DOHH2 (cell line): ENCODE measurements at regions not wholly inside any gene's neighbourhood (a gene's known extent, or its start where the extent isn't known, plus 50 kb on each side); places are given as distances from the start of the nearest gene placed in this dataset.

Experiments used
- H3F3A ChIP-seq: fragments of 200-600 bp; sonication (generic), shearing (Covaris generic); 2 replicates; pipeline ENCODE4 v1.6.0; 2016; ENCODE audit warnings: antibody characterized with exemption, mild to moderate bottlenecking; ENCODE audit not compliant: control insufficient read depth, insufficient read depth
- H3K27ac ChIP-seq: fragments of 200-600 bp; sonication (generic); 2 replicates; pipeline ENCODE4 v1.5.1; 2014; ENCODE audit warnings: low read depth, mild to moderate bottlenecking, low read length, moderate library complexity
- H3K27me3 ChIP-seq: fragments of 200-600 bp; sonication (generic); 2 replicates; pipeline ENCODE4 v1.6.1; 2014; ENCODE audit warnings: mild to moderate bottlenecking, low read length, mixed read lengths; ENCODE audit not compliant: control insufficient read depth
- H3K36me3 ChIP-seq: fragments of 200-600 bp; sonication (generic); 2 replicates; pipeline ENCODE4 v1.6.1; 2014; ENCODE audit warnings: mild to moderate bottlenecking, low read length, moderate library complexity, mixed read lengths; ENCODE audit not compliant: control insufficient read depth
- H3K4me1 ChIP-seq: fragments of 200-600 bp; sonication (generic); 2 replicates; pipeline ENCODE4 v1.6.1; 2014; ENCODE audit warnings: mild to moderate bottlenecking, low read length, mixed read lengths; ENCODE audit not compliant: control insufficient read depth
- H3K4me2 ChIP-seq: fragments of 200-600 bp; sonication (generic); 2 replicates; pipeline ENCODE4 v1.6.0; 2014; ENCODE audit warnings: mild to moderate bottlenecking, low read length, moderate library complexity
- H3K4me3 ChIP-seq: fragments of 200-600 bp; sonication (generic); 2 replicates; pipeline ENCODE4 v1.5.1; 2014; ENCODE audit warnings: mild to moderate bottlenecking, low read length, mixed read lengths
- H3K79me2 ChIP-seq: fragments of 200-600 bp; sonication (generic); 2 replicates; pipeline ENCODE4 v1.6.1; 2014; ENCODE audit warnings: mild to moderate bottlenecking, low read length, mixed read lengths; ENCODE audit not compliant: control insufficient read depth
- H3K9me2 ChIP-seq: fragments of 200-600 bp; sonication (generic); replicated peaks from 2 replicates; pipeline ENCODE4 v1.6.1; 2014; ENCODE audit warnings: mild to moderate bottlenecking, low read length, mixed read lengths; ENCODE audit not compliant: control insufficient read depth
- H3K9me3 ChIP-seq: fragments of 200-600 bp; sonication (generic); 2 replicates; pipeline ENCODE4 v1.6.1; 2014; ENCODE audit warnings: antibody characterized with exemption, low read length, mixed read lengths; ENCODE audit not compliant: control insufficient read depth, insufficient read depth
- H4K20me1 ChIP-seq: fragments of 200-600 bp; sonication (generic); 2 replicates; pipeline ENCODE4 v1.6.0; 2014; ENCODE audit warnings: low read depth, mild to moderate bottlenecking, antibody characterized with exemption, low read length, moderate library complexity; ENCODE audit not compliant: control insufficient read depth, insufficient read depth
- EZH2phosphoT487 ChIP-seq: fragments of 200-600 bp; sonication (generic); IDR thresholded peaks from 2 replicates; pipeline ENCODE4 v1.6.1; 2017; ENCODE audit warnings: borderline replicate concordance, mild to moderate bottlenecking, antibody characterized with exemption, low read length, moderate library complexity, mixed read lengths
- TF ChIP-seq, protein P1 (sequence below): fragments of 200-600 bp; sonication (generic); IDR thresholded peaks from one replicate; pipeline ENCODE4 v1.5.1; 2014; ENCODE audit warnings: antibody characterized with exemption, mild to moderate bottlenecking, low read depth, low read length; ENCODE audit not compliant: poor library complexity, severe bottlenecking

DNA sequence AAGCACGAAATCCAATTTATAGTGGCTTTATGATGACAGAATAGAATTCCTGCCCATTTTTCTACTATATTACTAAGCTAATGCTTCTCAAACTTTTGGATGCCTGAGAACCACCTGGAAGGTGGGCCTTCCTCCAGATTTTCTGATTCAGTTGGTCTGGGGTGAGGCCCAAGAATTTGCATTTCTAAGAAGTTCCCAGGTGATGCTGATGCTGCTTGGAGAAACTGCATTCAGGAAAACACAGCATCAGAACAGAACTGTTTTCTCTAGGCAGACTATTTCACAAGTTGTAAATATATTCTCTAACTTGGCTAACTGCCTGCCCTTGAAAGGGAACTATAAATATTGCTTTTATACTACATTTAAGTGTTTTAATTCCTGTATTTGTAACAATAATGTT, 644.9 kb upstream of the DPPA4 start:
- H3K79me2 ChIP-seq = no peaks in the 10 kb centered on the region
- no peaks in the 10 kb centered on the region for H3K9me2 ChIP-seq

DNA sequence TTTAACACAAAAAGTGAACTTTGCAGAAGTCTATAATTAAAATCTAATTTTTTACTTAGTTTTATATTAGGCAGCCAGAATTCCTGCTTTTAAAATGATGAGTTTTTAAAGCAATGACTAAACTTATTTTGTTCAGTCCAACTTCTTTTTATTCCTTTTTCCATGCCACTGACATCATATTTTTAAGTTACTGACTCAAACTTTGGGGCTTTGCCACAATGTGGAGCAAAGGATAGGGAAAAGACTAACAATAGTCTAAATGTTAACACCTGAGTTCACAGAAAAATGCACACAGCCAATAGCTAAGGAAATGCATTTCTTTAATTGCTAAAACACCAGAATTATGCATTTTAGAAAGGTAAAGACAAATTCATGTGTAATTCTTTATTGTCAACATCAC, 647.6 kb upstream of the DPPA4 start:
- no peaks in the 10 kb centered on the region for H3K27me3 ChIP-seq
- TF ChIP-seq EZH2phosphoT487 = no peak
- TF ChIP-seq, protein P1, sequence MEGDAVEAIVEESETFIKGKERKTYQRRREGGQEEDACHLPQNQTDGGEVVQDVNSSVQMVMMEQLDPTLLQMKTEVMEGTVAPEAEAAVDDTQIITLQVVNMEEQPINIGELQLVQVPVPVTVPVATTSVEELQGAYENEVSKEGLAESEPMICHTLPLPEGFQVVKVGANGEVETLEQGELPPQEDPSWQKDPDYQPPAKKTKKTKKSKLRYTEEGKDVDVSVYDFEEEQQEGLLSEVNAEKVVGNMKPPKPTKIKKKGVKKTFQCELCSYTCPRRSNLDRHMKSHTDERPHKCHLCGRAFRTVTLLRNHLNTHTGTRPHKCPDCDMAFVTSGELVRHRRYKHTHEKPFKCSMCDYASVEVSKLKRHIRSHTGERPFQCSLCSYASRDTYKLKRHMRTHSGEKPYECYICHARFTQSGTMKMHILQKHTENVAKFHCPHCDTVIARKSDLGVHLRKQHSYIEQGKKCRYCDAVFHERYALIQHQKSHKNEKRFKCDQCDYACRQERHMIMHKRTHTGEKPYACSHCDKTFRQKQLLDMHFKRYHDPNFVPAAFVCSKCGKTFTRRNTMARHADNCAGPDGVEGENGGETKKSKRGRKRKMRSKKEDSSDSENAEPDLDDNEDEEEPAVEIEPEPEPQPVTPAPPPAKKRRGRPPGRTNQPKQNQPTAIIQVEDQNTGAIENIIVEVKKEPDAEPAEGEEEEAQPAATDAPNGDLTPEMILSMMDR = no peak
- no peak overlapping the region for H3K27ac ChIP-seq
- no peaks in the 10 kb centered on the region for H3K36me3 ChIP-seq
- no peaks in the 10 kb centered on the region for H3K9me2 ChIP-seq
- no peak overlapping the region for H3K4me2 ChIP-seq
- no peaks in the 10 kb centered on the region for H3K79me2 ChIP-seq
- no peaks in the 10 kb centered on the region for H4K20me1 ChIP-seq
- no peaks in the 10 kb centered on the region for H3K4me1 ChIP-seq
- H3K4me3 ChIP-seq = no peak overlapping the region
- H3K9me3 ChIP-seq = no peaks in the 10 kb centered on the region
- no peaks in the 10 kb centered on the region for H3F3A ChIP-seq

More for the DNA sequence above, 644.9 kb upstream of the DPPA4 start:
- no peaks in the 10 kb centered on the region for H3K36me3 ChIP-seq
- no peak overlapping the region for H3K4me2 ChIP-seq
- no peaks in the 10 kb centered on the region for H3F3A ChIP-seq
- no peak overlapping the region for H3K4me3 ChIP-seq
- no peaks in the 10 kb centered on the region for H4K20me1 ChIP-seq
- H3K9me3 ChIP-seq = no peaks in the 10 kb centered on the region
- H3K27me3 ChIP-seq = no peaks in the 10 kb centered on the region
- H3K27ac ChIP-seq = no peak overlapping the region
- H3K4me1 ChIP-seq = no peaks in the 10 kb centered on the region
- TF ChIP-seq EZH2phosphoT487 = no peak
- TF ChIP-seq, protein P1 = no peak

DNA sequence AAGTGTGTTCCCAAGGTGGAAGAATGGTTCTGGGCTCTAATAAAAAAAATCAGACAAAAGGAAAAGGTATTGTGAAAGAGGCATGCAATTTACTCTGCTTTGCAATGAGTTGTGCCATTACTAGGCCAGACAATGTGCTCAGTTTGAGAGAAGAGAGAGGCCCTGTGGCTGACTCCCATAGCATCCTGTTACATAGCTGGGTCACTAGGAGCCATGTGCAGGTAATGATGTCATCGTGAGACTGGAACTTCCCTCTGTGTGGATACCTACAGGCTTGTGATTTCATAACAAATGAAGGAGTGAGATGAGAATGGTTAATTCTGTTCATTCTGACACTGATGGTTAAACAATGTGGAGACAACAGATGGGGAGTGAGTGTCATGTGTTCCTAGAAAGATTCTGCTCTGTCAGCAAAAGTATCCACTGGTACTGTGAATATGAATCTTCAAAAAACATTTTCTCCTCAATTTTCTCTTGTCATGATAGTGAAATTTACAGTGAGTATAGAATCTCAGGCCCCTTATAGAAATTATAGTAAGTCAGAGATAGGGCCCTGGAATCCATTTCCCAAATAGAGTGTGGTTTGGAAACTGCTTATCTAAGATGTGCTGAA, 648.7 kb upstream of the DPPA4 start:
- no peaks in the 10 kb centered on the region for H4K20me1 ChIP-seq
- no peaks in the 10 kb centered on the region for H3K36me3 ChIP-seq
- H3K4me1 ChIP-seq = no peaks in the 10 kb centered on the region
- no peaks in the 10 kb centered on the region for H3K9me2 ChIP-seq
- H3K27ac ChIP-seq = no peak overlapping the region
- H3K9me3 ChIP-seq = no peaks in the 10 kb centered on the region
- no peak overlapping the region for H3K4me3 ChIP-seq
- H3K4me2 ChIP-seq = no peak overlapping the region
- TF ChIP-seq, protein P1 = no peak
- TF ChIP-seq EZH2phosphoT487 = no peak
- no peaks in the 10 kb centered on the region for H3K27me3 ChIP-seq
- H3K79me2 ChIP-seq = no peaks in the 10 kb centered on the region
- no peaks in the 10 kb centered on the region for H3F3A ChIP-seq
